GM12891 (cell line): ENCODE measurements at regions not wholly inside any gene's neighbourhood (a gene's known extent, or its start where the extent isn't known, plus 50 kb on each side); places are given as distances from the start of the nearest gene placed in this dataset.

Source experiments
- PAX5 ChIP-seq: IDR thresholded peaks from 2 replicates; pipeline ENCODE4 v1.6.1; 2011; ENCODE audit warnings: low read length, moderate library complexity, mild to moderate bottlenecking; ENCODE audit not compliant: insufficient read depth, severe bottlenecking
- POLR2A ChIP-seq: IDR thresholded peaks from 2 replicates; pipeline ENCODE4 v1.6.1; 2011; ENCODE audit warnings: low read depth, low read length, control low read depth
- POLR2AphosphoS5 ChIP-seq: IDR thresholded peaks from 2 replicates; pipeline ENCODE4 v1.6.1; 2011; ENCODE audit warnings: low read depth, low read length, control low read depth
- POU2F2 ChIP-seq: IDR thresholded peaks from 2 replicates; pipeline ENCODE4 v1.6.1; 2011; ENCODE audit warnings: low read depth, mild to moderate bottlenecking, control low read depth, low read length, moderate library complexity
- TAF1 ChIP-seq: IDR thresholded peaks from 2 replicates; pipeline ENCODE4 v1.6.1; 2011; ENCODE audit warnings: low read depth, low read length, control low read depth

- no peak for TF ChIP-seq POLR2AphosphoS5
- no peak for TF ChIP-seq POLR2A
- TF ChIP-seq TAF1, result no peak
- no peak for TF ChIP-seq POU2F2
- no peak for TF ChIP-seq PAX5
Observed at GRCh38 chr5:9955586-9955985, 294.1 kb downstream of the ATPSCKMT start.
